Brain pericyte (primary cell): ENCODE measurements at regions not wholly inside any gene's neighbourhood (a gene's known extent, or its start where the extent isn't known, plus 50 kb on each side); places are given as distances from the start of the nearest gene placed in this dataset.
A peak's percentile ranks its signal among the peaks of the same experiment; 100 is the strongest.
"Not testable (repeated sequence)": the region's sequence is repeated elsewhere in the genome, so short reads cannot be mapped to it uniquely, and the experiment has no call there.

Experiments used
- DNase-seq: peaks from one replicate; pipeline ENCODE4 v3.0.0-alpha.2; 2012; ENCODE audit warnings: low read depth, low spot score

DNA sequence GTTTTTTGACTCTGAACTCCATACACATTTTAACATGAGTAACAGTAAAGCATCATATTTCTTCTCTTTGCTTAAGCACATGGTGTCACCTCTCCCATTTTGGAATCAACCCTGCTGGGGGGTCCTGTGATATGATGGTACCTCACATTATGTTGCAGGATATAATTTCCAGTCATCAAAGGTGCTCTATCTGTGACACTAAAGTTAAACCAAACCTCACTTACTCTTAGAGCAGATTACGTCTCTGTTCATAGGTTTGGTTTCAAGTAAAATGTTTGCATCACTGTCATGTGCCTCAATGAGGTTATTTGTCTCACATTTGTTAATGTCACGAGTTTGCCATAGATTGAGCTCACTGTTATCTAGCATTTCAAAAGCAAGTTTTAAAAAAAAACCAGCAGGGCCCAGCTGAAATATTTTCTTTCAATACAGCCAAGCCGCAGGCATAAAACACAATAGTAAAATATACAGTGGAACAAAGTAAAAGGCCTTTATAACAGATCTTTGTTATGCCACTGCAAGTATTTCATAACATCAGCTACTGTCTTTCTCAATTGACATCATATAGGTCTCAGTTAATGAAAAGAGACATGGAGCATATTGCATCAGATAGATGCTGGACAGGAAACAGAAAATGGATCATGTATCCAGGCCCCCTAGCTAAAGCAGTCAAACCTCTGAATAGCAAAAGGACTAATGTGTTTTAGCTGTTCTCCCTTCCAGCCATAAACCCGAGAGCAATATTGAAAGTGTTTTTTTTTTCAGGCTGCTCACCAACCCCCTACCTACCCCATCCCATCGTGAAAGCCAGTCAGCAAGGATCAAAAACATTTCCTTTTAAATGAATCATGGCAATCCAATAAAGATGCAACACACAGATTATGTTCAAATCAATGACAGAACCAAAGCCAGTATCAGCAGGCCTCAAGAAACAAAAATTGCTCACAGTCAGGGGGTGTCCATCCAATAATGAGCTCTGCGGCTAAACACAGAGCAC, 182.1 kb upstream of the ITGA1 start:
- no peak for DNase-seq

DNA sequence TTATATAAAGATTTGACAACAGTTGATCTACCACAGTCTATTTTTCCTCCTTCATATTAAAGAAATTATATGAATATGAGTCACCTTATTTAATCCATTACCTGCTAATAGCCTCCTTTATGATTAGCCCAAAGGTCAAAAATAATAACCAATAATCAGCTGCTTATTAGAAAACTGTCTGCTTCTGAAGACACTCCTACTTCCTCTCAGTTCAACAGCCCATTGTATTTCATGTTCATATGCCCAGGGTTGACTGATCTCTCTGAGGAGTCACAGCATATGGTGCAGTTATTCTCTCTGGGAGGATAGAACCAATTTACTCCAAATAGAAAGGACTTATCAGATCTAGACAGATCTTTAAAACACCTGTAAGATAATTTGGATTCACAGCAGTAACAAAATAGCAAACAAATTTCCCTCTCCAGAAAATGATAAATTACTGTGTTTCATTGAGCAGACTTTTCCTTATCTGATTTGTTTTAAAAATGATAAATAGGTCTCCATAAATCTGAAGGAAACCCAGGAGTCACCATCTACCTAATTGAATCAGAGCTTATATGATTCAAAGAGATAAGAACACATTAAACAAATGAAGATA, 180.4 kb upstream of the ITGA1 start:
- DNase-seq, result no peak

DNA sequence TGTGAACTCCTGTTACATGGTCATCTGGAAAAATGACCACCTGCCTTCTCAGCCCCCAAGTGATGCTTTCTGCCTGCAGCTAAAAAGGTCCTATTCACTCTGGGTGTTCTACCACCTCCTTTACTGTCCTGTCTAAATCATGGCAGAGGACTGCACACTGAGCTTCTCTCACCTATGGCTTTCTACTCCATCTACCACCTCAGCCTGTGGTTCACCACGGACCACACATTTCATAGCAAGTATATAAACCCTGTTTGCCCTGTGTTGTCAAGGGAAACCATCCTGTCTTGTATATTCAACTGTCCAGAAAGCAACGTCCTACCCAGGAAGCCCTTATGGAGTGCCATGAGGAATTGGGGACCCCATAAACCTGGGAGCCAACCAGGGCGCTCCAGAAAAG, 167.4 kb upstream of the ITGA1 start:
- DNase-seq, result no peak

DNA sequence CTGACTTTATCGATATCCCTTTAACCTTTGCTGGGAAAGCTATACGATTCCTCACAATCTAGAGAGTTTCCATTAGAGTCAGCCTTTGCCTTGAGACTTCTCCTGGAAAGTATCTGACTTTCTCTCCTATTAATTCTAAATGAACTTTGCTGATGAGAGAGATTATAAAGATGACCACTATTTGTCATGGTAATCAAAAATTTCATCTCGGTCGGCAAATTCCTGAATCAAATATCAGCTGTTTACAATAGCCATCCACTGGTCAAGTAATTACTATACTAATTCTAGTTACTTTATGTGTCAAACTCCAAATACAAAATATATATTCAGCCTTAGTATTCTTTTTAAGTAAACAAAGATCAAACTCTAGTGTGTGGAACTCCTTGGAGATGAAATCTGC, 164.4 kb upstream of the ITGA1 start:
- no peak for DNase-seq

DNA sequence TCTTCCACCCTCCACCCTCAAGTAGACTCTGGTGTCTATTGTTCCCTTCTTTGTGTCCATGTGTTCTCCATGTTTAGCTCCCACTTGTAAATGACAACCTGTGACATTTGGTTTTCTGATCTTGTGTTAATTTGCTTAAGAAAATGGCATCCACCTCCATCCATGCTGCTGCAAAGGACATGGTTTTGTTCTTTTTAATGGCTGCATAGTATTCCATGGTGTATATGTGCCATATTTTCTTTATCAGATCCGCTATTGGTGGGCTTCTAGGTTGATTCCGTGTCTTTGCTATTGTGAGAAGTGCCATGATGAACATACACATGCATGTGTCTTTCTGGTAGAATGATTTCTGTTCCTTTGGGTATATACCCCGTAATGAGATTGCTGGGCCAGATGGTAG, 163.4 kb upstream of the ITGA1 start:
- DNase-seq, result no peak

DNA sequence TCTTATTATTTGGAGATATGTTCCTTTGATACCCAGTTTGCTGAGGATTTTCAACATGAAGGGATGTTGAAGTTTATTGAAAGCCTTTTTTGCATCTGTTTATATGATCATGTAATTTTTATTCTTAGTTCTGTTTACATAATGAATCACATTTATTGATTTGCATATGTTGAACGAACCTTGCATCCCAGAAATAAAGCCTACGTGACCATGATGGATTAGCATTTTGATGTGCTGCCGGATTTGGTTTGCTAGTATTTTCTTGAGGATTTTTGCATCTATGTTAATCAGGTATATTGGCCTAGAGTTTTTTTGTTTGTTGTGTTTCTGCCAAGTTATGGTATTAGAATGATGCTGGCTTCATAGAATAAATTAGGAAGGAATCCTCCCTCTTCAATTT, 161.4 kb upstream of the ITGA1 start:
- DNase-seq, result no peak

DNA sequence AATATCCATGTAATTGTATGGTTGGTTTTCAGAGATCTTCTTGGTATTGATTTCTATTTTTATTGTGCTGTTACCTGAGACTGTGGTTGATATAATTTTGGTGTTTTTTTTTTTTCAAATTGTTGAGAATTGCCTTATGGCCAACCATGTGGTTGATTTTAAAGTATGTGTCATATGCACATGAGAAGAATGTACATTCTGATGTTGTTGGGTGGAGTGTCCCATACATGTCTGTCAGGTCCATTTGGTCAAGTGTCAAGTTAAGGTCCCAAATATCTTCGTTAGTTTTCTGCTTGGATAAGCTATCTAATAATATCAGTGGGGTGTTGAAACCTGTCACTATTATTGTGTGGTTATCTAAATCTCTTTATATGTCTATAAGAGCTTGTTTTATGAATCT, 160.0 kb upstream of the ITGA1 start:
- no peak for DNase-seq

DNA sequence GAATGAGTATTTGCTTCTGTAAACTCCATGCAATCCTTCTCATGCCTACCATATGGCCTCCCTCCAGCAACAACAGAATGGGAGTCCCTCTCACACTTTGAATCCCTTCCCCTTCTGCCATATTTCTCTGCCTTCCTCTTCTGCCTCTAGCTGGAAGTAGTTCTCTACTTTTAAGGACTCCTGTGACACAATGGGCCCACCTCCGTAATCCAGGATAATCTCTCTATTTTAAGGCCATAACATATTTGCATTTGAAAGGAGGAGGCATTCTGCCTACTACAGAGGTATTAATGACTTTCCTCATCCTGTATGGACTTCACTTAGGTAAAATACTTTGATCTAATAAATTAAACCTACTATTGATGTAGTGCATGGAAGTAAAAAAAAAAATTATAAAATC, 155.4 kb upstream of the ITGA1 start:
- no peak for DNase-seq

DNA sequence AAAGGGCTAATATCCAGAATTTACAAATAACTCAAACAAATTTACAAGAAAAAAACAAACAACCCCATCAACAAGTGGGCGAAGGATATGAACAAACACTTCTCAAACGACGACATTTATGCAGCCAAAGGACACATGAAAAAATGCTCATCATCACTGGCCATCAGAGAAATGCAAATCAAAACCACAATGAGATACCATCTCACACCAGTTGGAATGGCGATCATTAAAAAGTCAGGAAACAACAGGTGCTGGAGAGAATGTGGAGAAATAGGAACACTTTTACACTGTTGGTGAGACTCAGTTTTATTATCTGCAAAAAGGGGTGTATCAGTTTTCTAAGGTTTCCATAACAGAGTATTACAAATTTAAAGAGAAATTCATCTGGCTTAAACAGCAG, 153.5 kb upstream of the ITGA1 start:
- not testable (repeated sequence) for DNase-seq

DNA sequence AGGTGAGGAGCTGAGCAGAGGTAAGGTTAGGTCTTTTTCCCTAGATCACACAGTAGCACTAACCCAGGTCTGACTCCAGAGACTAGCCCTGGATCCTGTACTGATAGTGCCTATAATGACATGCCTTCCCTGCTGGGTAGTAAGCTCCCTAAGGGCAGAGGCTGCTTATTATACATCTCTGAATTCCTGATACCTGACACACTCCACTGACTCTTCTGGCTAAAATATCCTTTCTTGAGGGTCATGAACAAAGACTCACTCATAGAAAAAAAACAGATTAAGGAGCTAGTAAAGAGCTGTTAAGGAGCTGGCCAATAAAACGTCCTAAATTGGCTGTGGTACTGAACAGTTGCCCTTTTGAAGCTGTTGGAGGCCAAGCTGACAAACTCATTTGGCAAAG, 149.0 kb upstream of the ITGA1 start:
- no peak for DNase-seq

DNA sequence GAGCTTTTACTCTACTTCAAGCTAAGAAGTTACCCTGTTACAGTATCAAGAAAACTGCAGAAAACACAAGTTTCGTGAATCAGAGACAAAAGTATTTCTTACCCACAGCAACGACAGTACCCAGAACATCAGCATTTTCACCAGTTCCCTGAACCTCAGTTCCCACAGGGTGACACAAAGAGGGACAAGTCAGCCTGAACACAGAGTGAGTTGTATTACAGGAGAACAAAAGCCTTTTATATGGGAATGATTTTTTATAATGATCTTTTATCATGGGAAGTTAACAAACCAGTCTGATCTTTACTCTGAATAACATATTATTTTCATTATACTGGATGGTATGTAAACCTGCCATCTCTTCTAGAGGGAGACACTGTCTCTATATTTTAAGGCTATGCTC, 139.0 kb upstream of the ITGA1 start:
- DNase-seq, result no peak

DNA sequence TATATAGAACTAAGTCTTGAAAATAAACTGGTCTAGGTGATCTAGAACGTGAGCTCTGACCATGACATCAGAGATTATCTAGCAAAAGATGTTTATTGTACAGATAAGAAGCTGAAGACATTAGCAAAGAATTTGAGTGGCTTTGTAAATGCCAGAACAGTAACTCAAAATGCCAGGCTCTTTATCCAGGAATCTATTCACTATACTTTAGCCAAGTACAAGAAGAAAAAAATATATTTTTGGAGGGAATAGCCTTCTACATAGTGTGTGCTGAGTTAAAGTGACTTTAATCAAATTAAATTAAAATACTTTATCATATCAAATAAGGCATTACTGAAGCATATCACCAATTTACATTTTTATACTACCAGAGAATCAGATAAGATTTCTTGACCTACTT, 132.6 kb upstream of the ITGA1 start:
- DNase-seq, result no peak

DNA sequence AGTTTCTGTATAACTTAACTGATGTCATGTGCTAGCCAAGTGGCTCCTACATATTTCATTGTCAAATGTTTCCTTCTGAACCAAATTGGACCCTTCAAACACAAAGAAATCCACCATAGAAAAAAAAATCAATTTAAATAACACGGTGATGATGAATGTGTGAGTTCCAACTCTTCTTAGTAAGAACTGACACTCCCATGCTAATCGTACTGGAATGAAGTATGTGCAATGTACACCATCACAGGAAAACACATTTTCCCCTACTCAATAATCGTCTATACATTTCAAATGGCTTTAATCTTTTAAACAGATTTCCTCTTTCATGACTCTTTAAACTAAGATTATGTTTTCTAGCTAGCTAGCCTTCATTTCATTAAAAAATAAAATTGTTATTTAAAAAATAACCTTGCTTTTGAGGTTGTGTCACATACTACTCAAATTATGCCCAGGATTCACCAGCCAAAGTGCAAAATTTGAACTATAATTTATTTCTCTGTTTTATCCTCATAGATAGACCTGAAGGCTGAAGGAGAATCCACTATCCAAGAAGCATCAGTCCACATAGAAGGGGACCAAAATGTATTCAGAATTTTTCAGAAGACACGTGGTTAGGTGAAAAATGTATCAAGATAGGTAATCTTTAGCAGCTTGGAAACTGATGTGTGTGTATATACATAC, 131.0 kb upstream of the ITGA1 start:
- no peak for DNase-seq

DNA sequence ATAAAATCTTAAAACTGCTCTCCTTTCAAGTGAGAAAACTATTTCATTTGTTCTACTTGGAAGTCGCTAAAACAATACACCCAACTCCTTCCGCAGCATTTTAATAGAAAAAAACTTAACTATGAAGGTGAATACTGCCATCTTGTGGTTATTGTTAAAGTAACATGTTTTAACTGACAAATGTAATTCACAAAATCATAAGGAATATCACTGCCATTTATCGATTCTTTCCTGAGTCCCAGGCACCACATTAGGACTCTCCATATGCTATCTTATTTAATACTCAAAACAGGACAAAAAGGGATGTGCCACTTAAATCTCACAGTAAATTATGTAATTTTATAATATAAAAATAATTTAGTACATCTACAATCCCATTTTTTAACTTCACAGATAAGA, 130.5 kb upstream of the ITGA1 start:
- DNase-seq, result peak; percentile 30

DNA sequence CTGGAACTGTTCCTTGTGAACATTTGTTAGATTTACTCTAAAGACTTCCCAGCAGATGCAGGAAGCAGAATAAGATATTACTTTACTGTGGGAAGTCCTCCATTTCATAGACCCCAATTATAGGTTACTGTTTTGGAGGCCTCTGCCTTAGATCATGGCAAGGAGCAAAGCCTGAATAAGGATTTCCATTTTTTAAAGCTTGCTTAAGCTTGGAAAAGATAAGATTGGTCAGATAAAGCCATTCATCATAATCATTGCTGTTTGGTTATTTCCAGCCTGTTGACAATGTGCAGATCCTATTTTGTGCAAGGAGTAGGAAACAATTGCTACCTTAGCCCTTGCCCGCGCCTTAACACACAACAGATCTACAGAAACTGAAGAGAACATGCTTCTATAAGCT, 129.5 kb upstream of the ITGA1 start:
- DNase-seq, result no peak

DNA sequence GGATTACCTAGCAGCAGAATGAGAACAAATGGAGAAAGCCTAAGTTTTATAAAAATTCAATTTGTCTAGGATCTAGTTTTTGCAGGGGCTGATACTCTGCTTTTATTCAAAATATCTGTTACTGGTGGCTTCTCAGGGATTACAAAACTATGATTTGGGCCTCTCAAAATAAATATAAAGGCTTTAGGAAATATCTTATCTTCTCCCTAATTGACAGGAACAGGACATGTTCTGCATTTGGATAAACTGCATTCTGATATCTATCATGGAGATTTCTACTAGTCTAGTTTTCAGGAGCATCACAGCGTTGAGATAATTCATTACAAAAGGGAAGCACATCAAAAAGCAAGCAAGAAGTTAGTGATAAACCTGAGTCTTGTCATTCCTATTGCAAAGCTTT, 127.1 kb upstream of the ITGA1 start:
- no peak for DNase-seq

DNA sequence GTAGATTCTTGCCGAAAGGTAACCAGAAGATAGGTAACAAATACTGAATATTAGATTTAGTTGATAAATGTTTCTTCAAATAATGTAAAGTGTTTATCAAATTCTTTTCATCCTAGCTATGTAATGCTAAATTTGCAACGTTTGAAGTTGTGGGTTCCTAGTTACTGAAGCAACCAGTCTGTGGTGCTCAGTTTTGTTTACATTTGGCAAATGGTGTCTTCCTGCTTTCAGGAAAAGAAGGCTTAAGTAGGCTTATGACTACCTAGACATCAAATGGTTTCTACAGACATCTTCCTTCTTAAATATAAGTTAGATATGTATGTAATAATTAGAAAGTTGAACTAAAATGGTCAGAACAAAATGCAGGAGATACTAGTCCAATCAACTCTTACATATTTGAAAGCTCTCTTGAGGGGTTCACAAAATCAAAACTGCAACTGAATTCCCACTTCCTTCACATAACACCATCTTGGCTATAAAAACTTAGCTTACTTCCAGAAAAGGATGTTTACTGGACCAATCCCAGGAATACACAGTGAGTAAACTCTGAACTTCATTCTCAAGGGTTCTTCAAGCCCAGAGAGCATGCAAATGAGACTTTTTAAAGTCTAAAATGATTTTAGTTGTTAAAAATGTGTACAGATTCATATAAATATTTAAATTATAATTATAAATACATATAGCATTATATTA, 125.7 kb upstream of the ITGA1 start:
- no peak for DNase-seq

DNA sequence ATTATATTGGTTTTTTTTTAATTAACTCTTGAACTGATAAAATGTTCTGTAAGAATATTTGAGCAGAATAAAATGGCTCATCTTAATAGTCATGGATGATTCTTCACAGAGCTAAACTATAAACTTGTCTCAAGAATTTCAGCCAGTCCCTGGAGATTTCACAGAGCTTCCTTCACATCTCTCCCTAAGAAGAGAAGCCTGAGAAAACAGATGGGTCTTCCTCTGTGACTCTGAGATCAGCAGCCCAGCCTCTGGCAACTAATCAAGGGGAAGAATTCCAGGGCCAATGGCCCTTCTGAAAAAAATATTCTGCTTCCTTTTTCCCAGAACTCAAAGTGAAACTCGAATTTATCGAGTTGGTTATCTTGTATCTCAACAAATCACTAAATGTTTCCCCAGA, 122.2 kb upstream of the ITGA1 start:
- DNase-seq, result no peak

DNA sequence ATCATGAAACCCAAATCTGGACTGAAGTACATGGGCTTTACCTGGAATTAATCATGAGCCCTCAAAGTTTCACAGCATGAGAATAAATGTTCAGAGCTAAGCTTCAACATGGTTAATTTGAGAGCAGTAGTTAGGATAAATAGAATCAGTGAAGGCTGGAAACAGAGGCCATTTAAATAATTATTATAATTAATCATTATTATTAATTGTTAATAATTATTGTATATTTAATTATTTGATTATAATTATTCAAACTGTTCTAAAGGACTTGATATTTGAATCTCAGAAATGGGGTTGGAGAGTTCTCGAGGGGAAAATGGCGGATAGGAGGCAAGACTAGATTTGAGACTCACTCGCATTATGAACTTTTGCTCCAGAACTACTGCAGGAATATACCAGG, 119.6 kb upstream of the ITGA1 start:
- no peak for DNase-seq

DNA sequence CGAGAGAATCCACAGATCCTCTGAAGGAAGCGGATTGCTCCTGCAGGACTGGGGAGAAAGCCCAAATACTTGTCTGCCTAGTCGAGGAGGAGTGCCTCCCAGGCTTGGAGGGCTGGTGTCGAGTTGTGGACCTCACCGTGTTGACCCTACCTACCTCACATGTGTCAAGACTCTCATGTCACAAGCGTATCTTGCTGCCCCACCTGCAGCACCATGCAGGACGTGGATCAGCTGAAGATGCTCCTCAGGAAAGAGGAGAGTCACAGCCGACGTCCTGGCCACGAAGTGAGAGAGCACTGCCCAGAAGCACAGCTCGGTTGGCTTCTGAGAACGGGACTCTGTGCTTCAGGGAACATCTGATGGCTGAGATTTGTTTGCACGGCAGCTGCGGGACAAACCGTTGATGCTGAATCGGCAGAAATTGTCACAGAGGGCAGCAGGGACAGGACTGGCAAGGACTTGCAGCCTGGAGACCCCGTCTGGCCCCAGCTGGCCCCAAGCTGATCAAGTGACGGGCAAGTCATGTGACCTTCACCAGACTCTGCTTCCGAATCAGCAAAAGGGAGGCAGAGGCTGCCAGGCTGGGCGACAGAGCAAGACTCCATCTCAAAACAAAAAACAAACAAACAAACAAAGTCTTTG, 119.1 kb upstream of the ITGA1 start:
- no peak for DNase-seq

DNA sequence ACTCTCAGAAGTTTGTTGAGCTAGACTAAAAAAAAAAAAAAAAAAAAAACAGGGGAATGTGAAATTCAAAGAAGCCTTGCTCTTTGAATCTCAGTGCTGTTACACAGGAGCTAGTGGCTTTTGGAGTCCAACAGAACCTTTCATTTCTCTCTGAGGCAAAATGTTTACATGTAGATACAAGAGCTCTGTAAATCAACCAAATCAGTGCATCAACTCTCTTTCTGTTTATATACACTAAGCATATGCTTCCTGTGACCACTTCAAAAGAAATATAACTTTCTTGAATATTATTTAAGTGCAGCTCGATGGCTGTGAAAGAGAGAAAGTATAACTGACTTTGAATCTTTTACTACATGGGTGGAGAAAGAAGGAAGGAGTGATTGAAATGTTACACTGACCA, 115.3 kb upstream of the ITGA1 start:
- DNase-seq, result no peak

DNA sequence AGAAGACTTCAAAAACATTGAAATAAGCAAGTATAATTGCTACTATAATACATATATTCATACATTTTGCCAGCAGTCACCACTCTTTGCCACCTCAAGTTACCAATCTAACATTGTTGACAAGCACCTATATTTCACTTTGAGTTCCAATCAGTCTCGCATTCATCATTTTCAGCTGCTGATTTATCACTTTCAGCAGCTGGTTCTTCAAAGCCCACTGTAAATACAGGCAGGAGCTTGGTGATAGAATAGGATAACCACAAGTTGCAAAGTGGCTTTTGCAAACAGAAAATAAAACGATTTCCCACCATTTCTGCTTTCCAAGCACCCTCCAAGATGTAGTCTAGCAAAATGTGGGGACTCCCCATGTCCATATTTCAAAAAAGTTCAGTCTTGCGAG, 114.2 kb upstream of the ITGA1 start:
- DNase-seq, result no peak
